Loucy (cell line): ENCODE measurements at regions not wholly inside any gene's neighbourhood (a gene's known extent, or its start where the extent isn't known, plus 50 kb on each side); places are given as distances from the start of the nearest gene placed in this dataset.

Experiments
- H2AFZ ChIP-seq: fragments of 200-600 bp; sonication (generic); 2 replicates; pipeline ENCODE4 v1.6.0; 2016; ENCODE audit warnings: antibody characterized with exemption, mild to moderate bottlenecking, low read length, moderate library complexity
- H3F3A ChIP-seq: fragments of 200-600 bp; 2 replicates; pipeline ENCODE4 v1.6.0; 2016; ENCODE audit warnings: antibody characterized with exemption, low read depth, mild to moderate bottlenecking
- H3K27me3 ChIP-seq: fragments of 200-600 bp; sonication (generic); 2 replicates; pipeline ENCODE4 v1.6.1; 2014; ENCODE audit warnings: low read length, mild to moderate bottlenecking; ENCODE audit not compliant: insufficient read depth, poor library complexity, severe bottlenecking
- H3K36me3 ChIP-seq: fragments of 200-600 bp; sonication (generic); 2 replicates; pipeline ENCODE4 v1.6.1; 2016; ENCODE audit warnings: low read length; ENCODE audit not compliant: insufficient read depth
- H3K4me1 ChIP-seq: fragments of 200-600 bp; sonication (generic); 2 replicates; pipeline ENCODE4 v1.5.1; 2014; ENCODE audit warnings: low read length, mild to moderate bottlenecking; ENCODE audit not compliant: insufficient read depth, poor library complexity, severe bottlenecking
- H3K4me2 ChIP-seq: fragments of 200-600 bp; sonication (generic); 2 replicates; pipeline ENCODE4 v1.6.0; 2014; ENCODE audit warnings: antibody characterized with exemption, low read length, low read depth, mild to moderate bottlenecking; ENCODE audit not compliant: poor library complexity, severe bottlenecking
- H3K4me3 ChIP-seq: fragments of 200-600 bp; sonication (generic); 2 replicates; pipeline ENCODE4 v1.5.1; 2014; ENCODE audit warnings: low read length, mild to moderate bottlenecking, mixed read lengths; ENCODE audit not compliant: poor library complexity, severe bottlenecking
- H3K79me2 ChIP-seq: fragments of 200-600 bp; sonication (generic); 2 replicates; pipeline ENCODE4 v1.6.1; 2014; ENCODE audit warnings: low read length; ENCODE audit not compliant: insufficient read depth
- H3K9ac ChIP-seq: fragments of 200-600 bp; sonication (generic); 2 replicates; pipeline ENCODE4 v1.6.0; 2014; ENCODE audit warnings: mild to moderate bottlenecking, low read depth, low read length, moderate library complexity; ENCODE audit not compliant: poor library complexity, severe bottlenecking
- H3K9me2 ChIP-seq: fragments of 200-600 bp; sonication (generic); replicated peaks from 2 replicates; pipeline ENCODE4 v1.6.1; 2016; ENCODE audit warnings: low read depth, low read length, mixed read lengths
- H3K9me3 ChIP-seq: fragments of 200-600 bp; sonication (generic); 2 replicates; pipeline ENCODE4 v1.6.1; 2014; ENCODE audit warnings: mild to moderate bottlenecking, antibody characterized with exemption, low read length, low read depth; ENCODE audit not compliant: insufficient read depth
- H4K20me1 ChIP-seq: fragments of 200-600 bp; sonication (generic); 2 replicates; pipeline ENCODE4 v1.6.0; 2014; ENCODE audit warnings: antibody characterized with exemption, low read length, mild to moderate bottlenecking; ENCODE audit not compliant: insufficient read depth, poor library complexity, severe bottlenecking
- EZH2phosphoT487 ChIP-seq: fragments of 200-600 bp; IDR thresholded peaks from 2 replicates; pipeline ENCODE4 v1.6.1; 2018; ENCODE audit warnings: antibody characterized with exemption, mild to moderate bottlenecking, moderate library complexity, borderline replicate concordance
- TF ChIP-seq, protein P1 (sequence below): fragments of 200-600 bp; sonication (generic); conservative IDR thresholded peaks from 2 replicates; pipeline ENCODE4 v1.5.1; 2014; ENCODE audit warnings: mild to moderate bottlenecking, antibody characterized with exemption, low read length

DNA sequence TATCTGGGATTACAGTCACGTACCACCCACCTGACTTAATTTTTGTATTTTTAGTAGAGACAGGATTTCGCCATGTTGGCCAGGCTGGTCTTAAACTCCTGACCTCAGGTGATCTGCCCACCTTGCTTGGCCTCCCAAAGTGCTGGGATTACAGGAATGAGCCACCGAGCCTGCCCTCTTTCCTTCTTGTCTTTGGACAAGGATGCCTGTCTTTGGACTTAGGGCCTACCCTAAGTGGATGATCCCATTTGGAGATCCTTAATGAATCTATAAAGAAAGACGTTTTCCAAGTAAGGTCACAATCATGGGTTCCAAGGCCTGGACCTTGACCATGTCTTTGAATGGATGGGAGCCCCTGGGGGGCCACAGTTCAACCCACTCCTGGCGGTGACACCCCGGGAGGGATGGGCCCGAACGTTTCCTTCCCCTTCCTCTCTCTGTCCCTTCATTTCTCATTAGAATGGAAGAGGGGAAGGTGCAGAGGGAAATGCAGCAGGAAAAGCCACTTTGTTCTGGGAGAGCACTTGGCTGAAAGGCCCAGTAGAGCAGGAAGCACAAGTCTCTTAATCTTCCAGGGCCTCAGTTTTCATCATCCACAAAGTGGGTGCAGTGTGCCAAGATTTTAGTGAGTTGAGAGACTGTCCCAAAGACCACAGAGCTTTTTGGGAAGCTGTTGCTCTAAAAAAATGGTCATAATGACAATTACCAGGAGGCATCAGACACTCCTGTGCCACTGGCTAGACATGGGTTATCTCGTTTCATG lies 353.3 kb downstream of the SEC14L1 start:
- Histone ChIP-seq H2AFZ (no peak overlapping the region), H3K79me2 (no peaks in the 10 kb centered on the region), H3K4me3 (no peak overlapping the region), H4K20me1 (peaks cover 4% of the 10 kb centered on the region), H3K9ac (no peak overlapping the region), H3K4me1 (no peaks in the 10 kb centered on the region), H3K36me3 (peaks cover 93% of the 10 kb centered on the region; the same call in 1 of the 2 replicates), H3K4me2 (no peak overlapping the region), H3K9me3 (no peaks in the 10 kb centered on the region), H3K27me3 (no peaks in the 10 kb centered on the region), H3K9me2 (no peaks in the 10 kb centered on the region), H3F3A (no peaks in the 10 kb centered on the region)
- TF ChIP-seq, protein P1, sequence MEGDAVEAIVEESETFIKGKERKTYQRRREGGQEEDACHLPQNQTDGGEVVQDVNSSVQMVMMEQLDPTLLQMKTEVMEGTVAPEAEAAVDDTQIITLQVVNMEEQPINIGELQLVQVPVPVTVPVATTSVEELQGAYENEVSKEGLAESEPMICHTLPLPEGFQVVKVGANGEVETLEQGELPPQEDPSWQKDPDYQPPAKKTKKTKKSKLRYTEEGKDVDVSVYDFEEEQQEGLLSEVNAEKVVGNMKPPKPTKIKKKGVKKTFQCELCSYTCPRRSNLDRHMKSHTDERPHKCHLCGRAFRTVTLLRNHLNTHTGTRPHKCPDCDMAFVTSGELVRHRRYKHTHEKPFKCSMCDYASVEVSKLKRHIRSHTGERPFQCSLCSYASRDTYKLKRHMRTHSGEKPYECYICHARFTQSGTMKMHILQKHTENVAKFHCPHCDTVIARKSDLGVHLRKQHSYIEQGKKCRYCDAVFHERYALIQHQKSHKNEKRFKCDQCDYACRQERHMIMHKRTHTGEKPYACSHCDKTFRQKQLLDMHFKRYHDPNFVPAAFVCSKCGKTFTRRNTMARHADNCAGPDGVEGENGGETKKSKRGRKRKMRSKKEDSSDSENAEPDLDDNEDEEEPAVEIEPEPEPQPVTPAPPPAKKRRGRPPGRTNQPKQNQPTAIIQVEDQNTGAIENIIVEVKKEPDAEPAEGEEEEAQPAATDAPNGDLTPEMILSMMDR = no peak
- TF ChIP-seq EZH2phosphoT487 = no peak

DNA sequence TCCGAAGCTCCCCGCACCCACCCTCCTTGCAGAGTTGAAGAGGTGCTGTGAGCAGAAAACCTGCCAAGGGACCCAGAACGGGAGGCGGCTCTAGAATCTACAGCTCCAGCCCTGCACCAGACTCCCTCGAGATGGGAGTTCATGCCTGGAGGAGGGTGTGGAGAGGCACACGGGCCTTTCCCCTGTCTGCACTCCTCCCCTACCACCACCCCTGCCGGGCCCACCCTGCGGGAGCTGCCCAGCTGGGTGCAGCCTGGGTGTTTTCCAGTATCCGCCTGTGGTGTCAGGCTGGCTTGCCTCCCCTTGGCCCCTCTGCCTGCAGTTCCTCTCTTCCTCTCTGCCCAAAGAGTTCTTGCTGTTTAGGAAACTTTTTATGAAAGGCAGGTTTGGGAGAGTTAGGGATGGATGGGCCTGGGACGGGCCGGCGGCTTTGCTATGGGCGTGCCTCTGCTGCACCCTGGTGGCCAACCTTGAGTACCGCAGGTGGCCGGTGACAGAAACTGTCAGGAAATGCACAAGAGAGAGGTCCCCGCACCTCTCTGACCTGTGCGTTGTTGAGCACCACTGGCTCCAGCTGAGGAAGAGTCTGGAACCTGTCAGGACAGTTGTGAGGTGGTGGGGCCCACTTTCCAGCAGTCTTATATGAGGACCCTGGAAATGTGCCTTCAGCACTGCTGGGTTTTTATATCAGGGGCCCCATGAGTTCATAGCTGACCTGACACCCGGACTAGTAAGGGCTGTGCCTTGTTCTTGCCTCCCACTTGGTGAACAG lies 354.1 kb downstream of the SEC14L1 start:
- Histone ChIP-seq H3F3A (no peaks in the 10 kb centered on the region), H3K36me3 (peaks cover 93% of the 10 kb centered on the region; the same call in 1 of the 2 replicates), H3K9me2 (no peaks in the 10 kb centered on the region), H2AFZ (no peak overlapping the region), H3K79me2 (no peaks in the 10 kb centered on the region), H3K4me1 (no peaks in the 10 kb centered on the region), H3K4me2 (no peak overlapping the region), H3K27me3 (no peaks in the 10 kb centered on the region), H3K4me3 (no peak overlapping the region), H4K20me1 (peaks cover 4% of the 10 kb centered on the region), H3K9me3 (no peaks in the 10 kb centered on the region), H3K9ac (no peak overlapping the region)
- TF ChIP-seq, protein P1 = peak; percentile 97
- TF ChIP-seq EZH2phosphoT487 = no peak

DNA sequence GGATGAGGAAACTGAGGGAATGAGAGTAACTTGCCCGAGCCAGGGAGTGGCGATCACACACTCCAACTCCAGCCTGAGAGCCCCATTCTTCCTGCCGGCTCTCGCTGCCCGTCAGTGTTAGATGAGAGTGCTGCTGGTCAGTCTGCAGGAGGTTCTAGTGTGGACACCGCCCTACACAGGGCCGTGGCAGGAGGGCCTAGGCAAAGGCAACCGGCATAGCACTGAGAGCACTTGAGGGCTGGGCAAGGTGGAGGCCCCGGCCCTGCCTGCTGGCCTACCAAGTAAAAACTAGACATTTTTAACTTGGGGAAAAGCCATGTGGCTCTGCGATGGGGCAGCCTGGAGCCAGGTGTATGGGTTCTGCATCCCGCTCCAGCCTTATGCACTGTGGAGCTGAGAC lies 354.8 kb downstream of the SEC14L1 start:
- Histone ChIP-seq H3K9me3 (no peaks in the 10 kb centered on the region), H2AFZ (no peak overlapping the region), H3K4me2 (no peak overlapping the region), H4K20me1 (no peaks in the 10 kb centered on the region), H3K9ac (no peak overlapping the region), H3K79me2 (no peaks in the 10 kb centered on the region), H3K9me2 (no peaks in the 10 kb centered on the region), H3F3A (no peaks in the 10 kb centered on the region; the same call in 1 of the 2 replicates), H3K4me1 (no peaks in the 10 kb centered on the region), H3K4me3 (no peak overlapping the region), H3K36me3 (peaks cover 88% of the 10 kb centered on the region; the same call in 1 of the 2 replicates), H3K27me3 (no peaks in the 10 kb centered on the region)
- no peak for TF ChIP-seq EZH2phosphoT487
- TF ChIP-seq, protein P1 = no peak
